IMR-90 (cell line): ENCODE measurements at regions not wholly inside any gene's neighbourhood (a gene's known extent, or its start where the extent isn't known, plus 50 kb on each side); places are given as distances from the start of the nearest gene placed in this dataset.

ENCODE experiments used
- BHLHE40 ChIP-seq: fragments of 150-350 bp; IDR thresholded peaks from 2 replicates; pipeline ENCODE4 v1.6.1; 2016; ENCODE audit warnings: mild to moderate bottlenecking, low read depth, low read length
- CEBPB ChIP-seq: IDR thresholded peaks from 2 replicates; pipeline ENCODE4 v1.6.1; 2012; ENCODE audit warnings: low read depth, low read length, improper control_type of control experiment
- MAFK ChIP-seq: IDR thresholded peaks from 2 replicates; pipeline ENCODE4 v1.6.1; 2012; ENCODE audit warnings: low read depth, low read length, improper control_type of control experiment
- MAZ ChIP-seq: IDR thresholded peaks from 2 replicates; pipeline ENCODE4 v1.6.1; 2012; ENCODE audit warnings: low read depth, mild to moderate bottlenecking, low read length, improper control_type of control experiment, moderate library complexity, borderline replicate concordance
- MXI1 ChIP-seq: IDR thresholded peaks from 2 replicates; pipeline ENCODE4 v1.6.1; 2012; ENCODE audit warnings: low read depth, mild to moderate bottlenecking, low read length, moderate library complexity, borderline replicate concordance
- NFE2L2 ChIP-seq: fragments of 150-350 bp; IDR thresholded peaks from 2 replicates; pipeline ENCODE4 v1.6.1; 2016; ENCODE audit warnings: low read depth, mild to moderate bottlenecking, low read length
- POLR2A ChIP-seq: IDR thresholded peaks from 2 replicates; pipeline ENCODE4 v1.6.1; 2012; ENCODE audit warnings: mild to moderate bottlenecking, low read depth, low read length
- RAD21 ChIP-seq: IDR thresholded peaks from 2 replicates; pipeline ENCODE4 v1.6.1; 2012; ENCODE audit warnings: low read length, improper control_type of control experiment
- RCOR1 ChIP-seq: IDR thresholded peaks from 2 replicates; pipeline ENCODE4 v1.6.1; 2012; ENCODE audit warnings: mild to moderate bottlenecking, low read length, improper control_type of control experiment; ENCODE audit not compliant: insufficient replicate concordance
- RFX5 ChIP-seq: IDR thresholded peaks from 2 replicates; pipeline ENCODE4 v1.8.0; 2012; ENCODE audit warnings: low read depth, mild to moderate bottlenecking, low read length, moderate library complexity
- SMC3 ChIP-seq: fragments of 150-350 bp; IDR thresholded peaks from 2 replicates; pipeline ENCODE4 v1.6.1; 2016; ENCODE audit warnings: low read depth, mild to moderate bottlenecking, antibody characterized with exemption, low read length, moderate library complexity
- TF ChIP-seq, protein P1 (sequence below): conservative IDR thresholded peaks from 2 replicates; pipeline ENCODE4 v1.5.1; 2012; ENCODE audit warnings: mild to moderate bottlenecking, low read depth, low read length, improper control_type of control experiment
- TF ChIP-seq, protein P2 (sequence below): fragments of 150-350 bp; IDR thresholded peaks from 2 replicates; pipeline ENCODE4 v1.6.1; 2016; ENCODE audit warnings: low read depth, mild to moderate bottlenecking, low read length, moderate library complexity, borderline replicate concordance
- TF ChIP-seq, protein P3 (sequence below): fragments of 150-350 bp; IDR thresholded peaks from 2 replicates; pipeline ENCODE4 v1.6.1; 2017; ENCODE audit warnings: mild to moderate bottlenecking, antibody characterized with exemption, low read length, low read depth

DNA sequence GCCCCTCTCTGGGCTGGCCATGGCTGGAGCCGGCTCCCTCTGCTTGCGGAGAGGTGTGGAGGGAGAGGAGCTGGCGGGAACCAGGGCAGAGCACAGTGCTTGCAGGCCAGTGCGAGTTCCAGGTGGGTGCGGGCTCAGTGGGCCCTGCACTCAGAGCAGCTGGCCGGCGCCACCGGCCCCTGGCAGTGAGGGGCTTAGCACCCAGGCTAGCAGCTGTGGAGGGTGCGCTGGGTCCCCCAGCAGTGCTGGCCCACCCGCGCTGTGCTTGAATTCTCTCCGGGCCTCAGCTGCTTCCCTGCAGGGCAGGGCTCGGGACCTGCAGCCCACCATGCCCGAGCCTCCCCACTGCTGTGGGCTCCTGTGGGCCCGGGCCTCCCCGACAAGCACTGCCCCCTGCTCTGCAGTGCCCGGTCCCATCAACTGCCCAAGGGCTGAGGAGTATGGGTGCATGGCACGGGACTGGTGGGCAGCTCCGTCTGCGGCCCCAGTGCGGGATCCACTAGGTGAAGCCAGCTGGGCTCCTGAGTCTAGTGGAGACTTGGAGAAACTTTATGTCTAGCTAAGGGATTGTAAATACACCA, 61.2 kb upstream of the AGR3 start:
- TF ChIP-seq RAD21, result no peak
- TF ChIP-seq, protein P1, sequence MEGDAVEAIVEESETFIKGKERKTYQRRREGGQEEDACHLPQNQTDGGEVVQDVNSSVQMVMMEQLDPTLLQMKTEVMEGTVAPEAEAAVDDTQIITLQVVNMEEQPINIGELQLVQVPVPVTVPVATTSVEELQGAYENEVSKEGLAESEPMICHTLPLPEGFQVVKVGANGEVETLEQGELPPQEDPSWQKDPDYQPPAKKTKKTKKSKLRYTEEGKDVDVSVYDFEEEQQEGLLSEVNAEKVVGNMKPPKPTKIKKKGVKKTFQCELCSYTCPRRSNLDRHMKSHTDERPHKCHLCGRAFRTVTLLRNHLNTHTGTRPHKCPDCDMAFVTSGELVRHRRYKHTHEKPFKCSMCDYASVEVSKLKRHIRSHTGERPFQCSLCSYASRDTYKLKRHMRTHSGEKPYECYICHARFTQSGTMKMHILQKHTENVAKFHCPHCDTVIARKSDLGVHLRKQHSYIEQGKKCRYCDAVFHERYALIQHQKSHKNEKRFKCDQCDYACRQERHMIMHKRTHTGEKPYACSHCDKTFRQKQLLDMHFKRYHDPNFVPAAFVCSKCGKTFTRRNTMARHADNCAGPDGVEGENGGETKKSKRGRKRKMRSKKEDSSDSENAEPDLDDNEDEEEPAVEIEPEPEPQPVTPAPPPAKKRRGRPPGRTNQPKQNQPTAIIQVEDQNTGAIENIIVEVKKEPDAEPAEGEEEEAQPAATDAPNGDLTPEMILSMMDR, result no peak
- no peak for TF ChIP-seq RFX5
- no peak for TF ChIP-seq MXI1
- no peak for TF ChIP-seq MAZ
- TF ChIP-seq POLR2A, result no peak
- no peak for TF ChIP-seq SMC3
- TF ChIP-seq, protein P2, sequence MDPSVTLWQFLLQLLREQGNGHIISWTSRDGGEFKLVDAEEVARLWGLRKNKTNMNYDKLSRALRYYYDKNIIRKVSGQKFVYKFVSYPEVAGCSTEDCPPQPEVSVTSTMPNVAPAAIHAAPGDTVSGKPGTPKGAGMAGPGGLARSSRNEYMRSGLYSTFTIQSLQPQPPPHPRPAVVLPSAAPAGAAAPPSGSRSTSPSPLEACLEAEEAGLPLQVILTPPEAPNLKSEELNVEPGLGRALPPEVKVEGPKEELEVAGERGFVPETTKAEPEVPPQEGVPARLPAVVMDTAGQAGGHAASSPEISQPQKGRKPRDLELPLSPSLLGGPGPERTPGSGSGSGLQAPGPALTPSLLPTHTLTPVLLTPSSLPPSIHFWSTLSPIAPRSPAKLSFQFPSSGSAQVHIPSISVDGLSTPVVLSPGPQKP, result no peak
- TF ChIP-seq BHLHE40, result no peak
- no peak for TF ChIP-seq RCOR1
- TF ChIP-seq, protein P3, sequence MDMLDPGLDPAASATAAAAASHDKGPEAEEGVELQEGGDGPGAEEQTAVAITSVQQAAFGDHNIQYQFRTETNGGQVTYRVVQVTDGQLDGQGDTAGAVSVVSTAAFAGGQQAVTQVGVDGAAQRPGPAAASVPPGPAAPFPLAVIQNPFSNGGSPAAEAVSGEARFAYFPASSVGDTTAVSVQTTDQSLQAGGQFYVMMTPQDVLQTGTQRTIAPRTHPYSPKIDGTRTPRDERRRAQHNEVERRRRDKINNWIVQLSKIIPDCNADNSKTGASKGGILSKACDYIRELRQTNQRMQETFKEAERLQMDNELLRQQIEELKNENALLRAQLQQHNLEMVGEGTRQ, result no peak
- no peak for TF ChIP-seq NFE2L2
- TF ChIP-seq CEBPB, result no peak
- no peak for TF ChIP-seq MAFK
